GM21367 (cell line): ENCODE measurements at regions not wholly inside any gene's neighbourhood (a gene's known extent, or its start where the extent isn't known, plus 50 kb on each side); places are given as distances from the start of the nearest gene placed in this dataset.

Experiments used
- ATAC-seq: cut with Tn5 transposase; IDR thresholded peaks from one replicate; pipeline ENCODE4 v1.9.1; 2021; ENCODE audit not compliant: unreplicated experiment

DNA sequence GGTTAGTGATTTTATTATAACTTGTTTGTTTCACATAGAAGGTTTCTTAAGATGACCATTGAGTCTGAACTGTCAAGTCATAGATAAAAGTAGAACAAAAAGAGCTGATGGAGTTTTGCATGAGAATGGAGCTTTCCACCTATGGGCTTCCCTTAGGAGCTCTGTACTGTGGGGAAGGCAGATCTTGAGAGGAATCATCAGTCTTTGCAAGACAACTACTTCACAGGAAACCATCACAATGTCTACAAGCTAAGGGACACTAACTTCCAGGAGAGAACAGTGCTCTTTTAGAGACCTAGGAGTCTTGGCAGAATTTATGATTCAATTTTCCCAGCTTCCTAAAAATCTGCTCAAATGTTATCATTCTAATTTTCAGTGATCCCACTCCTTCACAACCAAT lies 78.2 kb downstream of the FBXO5 start:
- ATAC-seq: no peak

DNA sequence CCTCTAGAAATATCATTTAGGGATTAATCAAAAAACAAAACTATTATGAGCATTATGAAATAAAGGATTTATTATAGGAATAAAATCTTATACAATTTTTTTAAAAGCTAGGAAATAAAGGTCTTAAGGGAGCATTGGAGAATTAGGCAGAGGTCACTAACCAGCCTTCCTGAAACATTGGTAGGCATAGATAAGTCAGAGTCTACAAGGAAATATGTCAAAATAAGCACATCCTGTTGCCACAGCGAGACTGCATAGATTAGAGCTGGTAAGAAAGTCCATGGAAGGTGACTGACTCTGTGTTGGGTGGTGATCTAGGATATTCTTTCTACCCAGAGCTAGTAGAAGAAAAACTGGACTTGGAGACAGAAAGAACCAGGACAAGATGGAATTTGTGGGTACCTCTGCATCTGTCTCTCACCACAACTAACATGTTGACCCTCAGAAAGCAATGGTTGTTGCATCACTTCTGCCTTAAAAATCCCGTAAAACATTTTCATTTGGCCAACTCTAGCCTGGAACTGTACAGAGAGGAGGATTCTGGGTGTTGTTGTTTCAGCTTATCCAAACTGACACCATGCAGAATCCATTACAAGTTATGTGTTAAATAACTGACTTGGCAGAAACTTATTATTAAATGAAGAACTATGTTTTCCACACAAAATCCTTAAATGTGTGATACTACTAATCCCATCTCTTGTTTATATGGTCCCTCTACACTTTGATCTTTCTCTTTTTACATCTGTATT lies 77.1 kb downstream of the FBXO5 start:
- no peak for ATAC-seq

DNA sequence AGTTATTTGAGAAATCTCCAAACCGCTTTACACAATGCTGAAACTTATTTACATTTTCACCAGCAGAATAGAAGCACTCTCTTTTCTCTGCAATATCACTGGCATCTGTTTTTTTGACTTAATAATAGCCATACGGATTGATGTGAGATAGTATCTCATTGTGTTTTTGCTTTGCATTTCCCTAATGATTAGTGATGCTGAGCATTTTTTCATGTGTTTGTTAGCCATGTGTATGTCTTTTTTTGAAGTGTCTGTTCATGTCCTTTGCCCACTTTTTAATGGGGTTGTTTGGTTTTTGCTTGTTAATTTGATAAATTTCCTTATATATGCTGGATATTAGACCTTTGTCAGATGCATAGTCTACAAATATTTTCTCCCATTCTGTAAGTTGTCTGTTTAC lies 73.6 kb downstream of the FBXO5 start:
- no peak for ATAC-seq

- no peak for ATAC-seq
Observed at GRCh38 chr6:152916035-152916434, 66.8 kb downstream of the FBXO5 start.

GRCh38 chr6:152918991-152919390 lies 63.9 kb downstream of the FBXO5 start:
- ATAC-seq: no peak

GRCh38 chr6:152920016-152920415 lies 62.8 kb downstream of the FBXO5 start:
- ATAC-seq: no peak
